Hindlimb muscle (tissue), 1 donor: ENCODE measurements at regions not wholly inside any gene's neighbourhood (a gene's known extent, or its start where the extent isn't known, plus 50 kb on each side); places are given as distances from the start of the nearest gene placed in this dataset.

Experiments
- DNase-seq: peaks from one replicate; pipeline ENCODE4 v3.0.0-alpha.2; 2013

GRCh38 chr12:39240587-39240986, 202.3 kb downstream of the KIF21A start:
- no peak for DNase-seq

DNA sequence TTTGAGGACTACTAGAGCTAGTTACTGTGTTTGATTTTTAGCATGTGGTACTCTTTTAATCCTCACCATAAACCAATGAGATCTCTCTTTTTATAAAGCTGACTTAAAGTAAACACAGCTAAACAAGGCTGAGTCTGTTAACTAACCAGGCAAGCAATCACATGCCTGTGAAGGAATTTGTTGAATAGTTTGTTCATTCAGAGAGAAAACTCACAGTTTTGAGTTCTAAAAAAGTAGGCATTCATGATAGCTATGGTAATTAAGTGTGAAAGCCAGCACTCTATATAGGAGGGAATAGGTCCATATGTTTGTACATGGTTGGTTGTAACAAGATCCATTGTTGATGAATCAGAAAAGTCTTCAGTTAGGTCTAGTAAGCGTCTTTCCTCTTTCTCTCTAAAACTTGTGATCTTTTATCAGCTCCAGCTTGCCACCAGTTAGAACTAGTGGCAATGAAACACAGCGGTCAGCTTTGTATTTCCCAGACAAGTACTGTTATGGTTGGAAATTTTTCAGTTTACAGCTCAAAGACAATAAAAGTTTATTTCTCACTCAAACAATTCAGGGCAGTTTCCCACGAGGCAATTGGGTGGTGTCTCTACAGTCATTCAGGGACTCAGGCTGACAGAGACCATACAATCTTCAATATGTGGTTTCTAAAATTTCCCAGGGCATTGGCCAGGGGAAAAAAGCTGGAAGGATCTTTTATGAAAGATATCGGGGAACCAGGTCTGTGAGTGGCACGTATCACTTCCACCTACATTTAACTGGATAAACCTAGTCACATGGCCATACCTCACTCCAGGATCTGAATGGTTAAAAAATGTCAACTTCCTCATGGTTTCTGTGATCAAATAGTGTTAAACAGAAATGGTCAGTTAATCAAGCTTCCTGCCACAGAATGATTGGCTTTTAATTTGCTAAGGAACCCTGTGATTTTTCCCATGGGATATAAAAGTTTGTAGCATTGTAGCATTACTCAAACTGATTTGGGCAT, 203.1 kb downstream of the KIF21A start:
- no peak for DNase-seq

DNA sequence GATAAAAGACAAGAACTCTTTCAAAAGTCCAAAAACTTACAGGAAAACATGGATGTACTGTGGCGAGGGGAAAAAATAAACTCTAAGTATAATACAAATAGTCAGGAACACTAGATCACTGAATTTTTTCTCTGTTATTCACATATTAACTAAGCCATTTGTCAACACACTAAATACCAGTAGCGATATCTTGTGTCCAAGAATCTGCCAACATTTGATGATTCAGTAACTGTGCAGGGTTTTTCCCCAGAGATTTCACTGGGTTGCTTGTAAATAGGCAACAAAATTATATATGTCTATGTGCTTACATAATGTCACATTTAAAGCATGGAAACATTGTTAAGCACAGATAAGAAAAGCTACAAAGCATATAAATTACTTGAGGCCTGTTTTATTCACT, 205.9 kb downstream of the KIF21A start:
- no peak for DNase-seq

DNA sequence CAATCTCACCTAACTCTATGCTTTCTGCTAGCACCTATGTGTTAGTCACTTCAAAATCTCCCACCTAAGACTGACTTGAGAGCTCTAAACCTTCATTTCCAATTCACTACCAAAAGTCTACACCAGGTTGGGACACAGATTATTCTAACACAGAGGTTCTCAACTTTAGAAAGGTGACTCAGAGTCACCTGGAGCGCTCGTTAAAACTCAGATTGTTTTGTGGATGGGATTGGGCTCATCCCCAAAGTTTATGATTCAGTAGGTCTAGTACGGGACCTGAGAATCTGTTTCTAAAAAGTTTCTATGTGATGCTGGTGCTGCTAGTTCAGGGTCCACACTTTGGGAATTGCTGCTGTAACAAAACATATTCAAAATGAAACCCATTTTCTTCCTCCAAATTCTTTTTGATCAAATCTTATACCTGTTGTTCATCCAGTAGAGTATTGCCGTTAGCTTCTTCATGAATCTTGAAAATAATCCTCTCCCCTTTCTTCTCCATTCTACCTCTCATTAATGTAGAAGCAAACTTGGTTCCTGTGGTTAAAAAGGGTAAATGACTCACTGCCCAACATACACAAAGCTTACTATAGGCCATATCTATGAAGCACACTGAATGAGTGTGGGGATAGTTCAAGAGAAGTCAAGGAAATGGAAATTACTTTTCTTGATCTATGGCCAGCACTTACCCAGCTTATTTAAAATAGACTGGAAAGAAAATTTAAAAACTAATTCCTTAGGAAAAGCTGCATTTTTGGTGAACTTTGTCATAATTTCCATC, 206.7 kb downstream of the KIF21A start:
- no peak for DNase-seq

DNA sequence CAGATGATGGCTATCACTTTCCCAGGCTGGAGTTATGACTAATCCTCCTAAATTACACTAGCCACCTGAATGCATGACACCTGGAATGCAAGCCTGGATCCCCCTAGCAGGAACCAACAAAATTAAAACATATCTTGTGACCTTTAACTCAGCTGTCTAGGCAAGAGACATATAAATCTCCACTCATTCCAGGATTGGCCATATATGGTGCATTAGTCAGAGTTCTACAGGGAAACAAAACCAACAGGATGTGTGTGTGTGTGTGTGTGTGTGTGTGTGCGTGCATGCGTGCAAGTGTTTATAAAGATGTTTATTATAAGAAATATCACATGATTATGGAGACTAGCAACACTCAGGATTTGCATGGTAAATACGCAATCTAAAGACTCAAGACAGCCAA, 212.8 kb downstream of the KIF21A start:
- no peak for DNase-seq

- DNase-seq = no peak
Observed at GRCh38 chr12:39227218-39227617, 215.7 kb downstream of the KIF21A start.

- no peak for DNase-seq
Observed at GRCh38 chr12:39224971-39225370, 217.9 kb downstream of the KIF21A start.

DNA sequence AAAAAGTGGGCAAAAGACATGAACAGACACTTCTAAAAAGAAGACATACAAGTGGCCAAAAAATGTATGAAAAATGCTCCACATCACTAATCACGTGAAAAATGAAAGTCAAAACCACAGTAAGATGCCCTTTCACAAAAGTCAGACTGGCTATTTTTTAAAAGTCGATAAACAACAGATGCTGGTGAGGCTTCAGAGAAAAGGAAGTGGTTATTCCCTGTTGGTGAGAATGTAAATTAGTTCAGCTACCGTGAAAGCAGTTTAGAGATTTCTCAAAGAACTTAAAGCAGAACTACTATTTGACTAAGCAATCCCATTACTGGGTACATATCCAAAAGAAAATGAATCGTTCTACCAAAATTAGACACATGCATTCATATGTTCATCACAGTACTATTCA, 237.0 kb downstream of the KIF21A start:
- no peak for DNase-seq

DNA sequence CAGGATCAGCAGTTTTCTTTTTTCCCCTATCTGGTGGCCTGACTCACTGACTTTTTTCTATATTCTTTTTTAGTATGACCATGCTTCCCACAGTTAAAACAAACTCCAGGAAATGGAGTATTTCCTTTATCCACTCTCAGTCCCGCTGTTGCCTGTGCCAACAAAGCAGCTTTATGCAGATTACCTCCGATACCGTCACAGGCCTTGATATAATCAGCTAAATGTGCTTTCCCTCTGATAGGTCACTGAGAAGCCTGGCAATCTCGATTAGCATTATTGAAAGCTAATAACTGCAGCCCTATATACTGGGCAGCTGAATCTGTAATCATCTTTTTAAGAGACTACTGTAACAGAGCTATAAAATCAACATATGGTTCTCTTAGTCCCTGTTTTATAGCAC, 243.6 kb downstream of the KIF21A start:
- DNase-seq = no peak

DNA sequence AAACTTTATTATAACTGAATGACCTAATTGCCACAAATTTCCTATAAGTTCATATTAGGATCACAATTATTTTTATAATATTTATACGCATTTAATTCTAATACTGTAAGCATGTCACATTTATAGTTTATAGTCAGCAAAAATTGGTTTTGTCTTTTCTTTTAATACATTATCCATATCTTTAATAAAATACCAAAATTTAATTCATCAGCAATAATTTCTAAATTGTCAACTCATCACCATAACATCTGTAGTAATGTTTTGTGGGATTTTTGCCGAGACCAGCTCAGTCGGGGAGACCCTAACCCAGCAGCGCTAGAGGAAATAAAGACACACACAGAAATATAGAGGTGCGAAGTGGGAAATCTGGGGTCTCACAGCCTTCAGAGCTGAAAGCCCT, 254.2 kb downstream of the KIF21A start:
- DNase-seq = no peak

- no peak for DNase-seq
Observed at GRCh38 chr12:39186744-39187143, 256.2 kb downstream of the KIF21A start.

- no peak for DNase-seq
Observed at GRCh38 chr12:39178837-39179236, 264.1 kb downstream of the KIF21A start.

GRCh38 chr12:39176356-39176755, 266.6 kb downstream of the KIF21A start:
- peak; percentile 61 for DNase-seq

DNA sequence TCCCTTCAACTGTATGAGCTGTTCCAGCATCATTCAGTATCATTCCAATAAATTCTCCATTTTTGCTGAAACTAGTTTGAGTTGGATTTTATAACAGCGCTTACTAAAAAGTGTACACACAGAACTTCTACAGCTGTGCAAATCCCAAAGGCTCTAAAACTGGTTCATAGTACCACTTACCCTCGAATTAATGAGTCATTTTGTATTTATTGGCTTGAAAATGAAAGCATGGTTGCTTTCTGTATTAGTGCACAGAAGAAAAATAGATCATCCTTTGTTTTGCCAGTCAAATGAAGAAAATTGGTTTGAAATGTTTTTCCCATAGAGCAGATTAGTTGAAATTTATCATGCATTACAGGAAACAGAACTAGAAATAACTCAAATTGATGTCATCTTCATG, 268.3 kb upstream of the CPNE8 start:
- peak; percentile 48 for DNase-seq

- no peak for DNase-seq
Observed at GRCh38 chr12:39165338-39165737, 259.9 kb upstream of the CPNE8 start.

- no peak for DNase-seq
Observed at GRCh38 chr12:39161465-39162085, 256.2 kb upstream of the CPNE8 start.

- DNase-seq = no peak
Observed at GRCh38 chr12:39157696-39158342, 252.4 kb upstream of the CPNE8 start.

- peak; percentile 42 for DNase-seq
Observed at GRCh38 chr12:39145175-39145999, 240.0 kb upstream of the CPNE8 start.

DNA sequence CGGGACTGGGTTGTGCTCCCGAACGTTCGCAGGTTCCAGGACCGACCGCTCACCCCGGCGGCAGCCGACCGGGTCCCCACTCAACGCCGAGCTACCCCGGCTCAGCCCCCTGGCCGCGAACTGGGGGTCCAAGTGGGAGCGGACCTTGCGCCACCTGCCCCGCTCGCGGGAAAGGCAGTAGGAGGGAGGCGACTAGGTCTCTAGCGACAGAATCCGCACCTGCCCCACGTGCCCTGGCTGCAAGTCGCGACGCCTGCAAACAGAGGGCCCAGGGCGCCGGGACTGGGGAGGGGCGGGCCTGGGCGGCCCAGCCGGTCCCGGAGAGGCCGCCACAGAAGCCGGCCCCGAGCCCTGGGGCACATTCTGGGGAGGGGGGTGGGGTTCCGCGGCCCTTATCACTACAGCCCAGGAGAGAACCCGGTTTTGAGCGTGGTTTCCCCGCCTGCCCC, 239.2 kb upstream of the CPNE8 start:
- DNase-seq = no peak

DNA sequence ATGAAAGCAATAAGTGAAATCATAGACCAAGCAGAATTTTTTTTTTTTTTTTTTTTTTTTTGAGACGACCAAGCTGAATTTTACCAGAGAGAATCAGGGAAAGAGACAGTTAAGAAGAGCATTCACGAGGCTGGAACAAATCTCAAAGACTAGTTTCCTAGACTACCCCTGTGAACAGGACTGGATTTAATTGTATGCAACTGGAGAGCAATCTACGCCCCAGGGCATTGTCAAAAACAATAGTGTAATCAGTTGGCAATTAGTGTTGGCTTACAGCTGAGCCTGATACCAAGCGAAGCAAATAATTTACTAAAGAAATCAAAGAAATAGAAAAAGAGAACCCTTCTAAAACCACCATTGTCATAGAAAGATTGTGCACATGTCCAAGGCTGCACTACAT, 232.9 kb upstream of the CPNE8 start:
- DNase-seq = no peak

DNA sequence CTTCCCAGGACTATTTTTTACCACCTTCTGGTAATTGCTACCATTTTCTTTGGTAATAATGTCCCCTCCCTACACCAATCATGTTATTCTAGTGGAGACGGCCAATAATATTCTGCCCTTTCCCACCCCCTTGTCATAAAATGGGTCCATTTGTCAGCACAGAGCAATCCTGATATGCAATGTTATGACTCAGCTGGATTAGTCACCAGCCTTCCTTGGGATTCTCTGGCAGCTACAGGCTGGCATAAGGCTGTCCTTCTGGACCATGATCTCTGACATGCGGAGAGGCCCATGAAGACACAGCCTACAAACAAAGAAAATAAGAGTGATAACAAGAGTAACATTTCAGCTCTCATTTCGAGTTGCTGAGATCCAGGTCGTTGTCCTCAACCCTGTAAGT, 222.0 kb upstream of the CPNE8 start:
- no peak for DNase-seq

- DNase-seq = no peak
Observed at GRCh38 chr12:39125566-39125965, 220.2 kb upstream of the CPNE8 start.
